IMR-90 (cell line): ENCODE measurements at regions not wholly inside any gene's neighbourhood (a gene's known extent, or its start where the extent isn't known, plus 50 kb on each side); places are given as distances from the start of the nearest gene placed in this dataset.

Source experiments
- ATAC-seq: fragments of 200-7000 bp; cut with Tn5 transposase; 2 replicates; pipeline ENCODE4 v1.9.1; 2020; ENCODE audit warnings: low read depth, mild to moderate bottlenecking, moderate library complexity
- BruUV-seq: library from RNA; stranded (reverse); fragments of 400-500 nt; replicated peaks from 2 replicates; lab custom pipeline; 2021; lab: Mats Ljungman, UMichigan
- CTCF ChIA-PET: fragments of 300-600 bp; formaldehyde crosslinking; extraction: SDS; loops from one replicate; lab custom pipeline; 2021; ENCODE audit warnings: antibody characterized with exemption; lab: Yijun Ruan, JAX
- POLR2A ChIA-PET: fragments of 300-600 bp; sonication (Branson Sonifier 250); formaldehyde crosslinking; loops from one replicate; lab custom pipeline; 2022; ENCODE audit warnings: antibody characterized with exemption; ENCODE audit not compliant: unreplicated experiment; lab: Charles Lee
- DNase-seq: peaks from one replicate; pipeline ENCODE4 v3.0.0; 2013
- H2AFZ ChIP-seq: replicated peaks from 2 replicates; pipeline ENCODE3; 2013; ENCODE audit warnings: low read length, mild to moderate bottlenecking; ENCODE audit not compliant: poor library complexity
- H2AK5ac ChIP-seq: 2 replicates; pipeline ENCODE4 v1.6.1; 2013; ENCODE audit warnings: low read depth, low read length, inconsistent platforms
- H2AK9ac ChIP-seq: replicated peaks from 2 replicates; pipeline ENCODE3; 2013; ENCODE audit warnings: mild to moderate bottlenecking, low read depth, low read length, moderate library complexity; ENCODE audit not compliant: poor library complexity
- H2BK120ac ChIP-seq: 2 replicates; pipeline ENCODE4 v1.6.1; 2013; ENCODE audit warnings: low read depth, low read length, inconsistent platforms
- H2BK15ac ChIP-seq: 3 replicates; pipeline ENCODE4 v1.6.1; 2013; ENCODE audit warnings: low read depth, low read length, inconsistent platforms
- H2BK20ac ChIP-seq: 2 replicates; pipeline ENCODE4 v1.6.1; 2013; ENCODE audit warnings: low read depth, mild to moderate bottlenecking, inconsistent platforms, low read length, moderate library complexity
- H2BK5ac ChIP-seq: 2 replicates; pipeline ENCODE4 v1.6.1; 2013; ENCODE audit warnings: mild to moderate bottlenecking, low read depth, low read length, inconsistent platforms; ENCODE audit not compliant: poor library complexity, severe bottlenecking
- H3K14ac ChIP-seq: replicated peaks from 2 replicates; pipeline ENCODE4 v1.6.1; 2013; ENCODE audit warnings: low read depth, low read length, inconsistent platforms
- H3K18ac ChIP-seq: 2 replicates; pipeline ENCODE4 v1.6.1; 2013; ENCODE audit warnings: low read depth, low read length, control low read depth
- H3K23ac ChIP-seq: 2 replicates; pipeline ENCODE4 v1.6.1; 2013; ENCODE audit warnings: low read depth, low read length, inconsistent platforms
- H3K27ac ChIP-seq: 2 replicates; pipeline ENCODE4 v1.5.1; 2013; ENCODE audit warnings: mild to moderate bottlenecking, control low read depth, low read length; ENCODE audit not compliant: insufficient read depth
- H3K27me3 ChIP-seq: 2 replicates; pipeline ENCODE4 v1.6.1; 2013; ENCODE audit warnings: low read length; ENCODE audit not compliant: control insufficient read depth, insufficient read depth
- H3K36me3 ChIP-seq: 2 replicates; pipeline ENCODE4 v1.6.1; 2013; ENCODE audit warnings: low read length, mixed read lengths; ENCODE audit not compliant: control insufficient read depth, insufficient read depth
- H3K4ac ChIP-seq: 2 replicates; pipeline ENCODE4 v1.6.1; 2013; ENCODE audit warnings: low read depth, low read length, inconsistent platforms
- H3K4me1 ChIP-seq: 2 replicates; pipeline ENCODE4 v1.6.1; 2013; ENCODE audit warnings: low read length, mixed read lengths; ENCODE audit not compliant: control insufficient read depth, insufficient read depth
- H3K4me2 ChIP-seq: 2 replicates; pipeline ENCODE4 v1.6.1; 2013; ENCODE audit warnings: low read depth, mild to moderate bottlenecking, control low read depth, low read length, moderate library complexity
- H3K4me3 ChIP-seq: 2 replicates; pipeline ENCODE4 v1.5.1; 2013; ENCODE audit warnings: low read depth, mild to moderate bottlenecking, control low read depth, low read length, moderate library complexity; ENCODE audit not compliant: insufficient read depth
- H3K56ac ChIP-seq: 2 replicates; pipeline ENCODE4 v1.6.1; 2013; ENCODE audit warnings: low read length, inconsistent platforms; ENCODE audit not compliant: insufficient read depth; ENCODE audit errors: extremely low read depth
- H3K79me1 ChIP-seq, 2 experiments: 2 replicates each; pipeline ENCODE4 v1.6.1; 2013; ENCODE audit warnings: low read length in 2 of 2, inconsistent platforms in 1 of 2, low read depth in 1 of 2
- H3K9ac ChIP-seq: 2 replicates; pipeline ENCODE4 v1.6.1; 2013; ENCODE audit warnings: low read depth, low read length, control low read depth
- H3K9me1 ChIP-seq: 2 replicates; pipeline ENCODE4 v1.6.1; 2013; ENCODE audit warnings: low read length, inconsistent platforms; ENCODE audit not compliant: insufficient read depth
- H3K9me3 ChIP-seq: 2 replicates; pipeline ENCODE4 v1.6.1; 2013; ENCODE audit warnings: low read length; ENCODE audit not compliant: control insufficient read depth, insufficient read depth
- H4K20me1 ChIP-seq: 2 replicates; pipeline ENCODE4 v1.6.1; 2013; ENCODE audit warnings: low read length, inconsistent platforms; ENCODE audit not compliant: insufficient read depth
- H4K5ac ChIP-seq: 2 replicates; pipeline ENCODE4 v1.6.1; 2013; ENCODE audit warnings: mild to moderate bottlenecking, low read depth, low read length, control low read depth
- H4K8ac ChIP-seq, 2 experiments: 2 replicates each; pipeline ENCODE4 v1.6.1; 2013; ENCODE audit warnings: low read depth in 2 of 2, low read length in 2 of 2, control low read depth in 1 of 2, inconsistent platforms in 1 of 2
- H4K91ac ChIP-seq: 2 replicates; pipeline ENCODE4 v1.6.1; 2013; ENCODE audit warnings: low read depth, low read length, inconsistent platforms; ENCODE audit not compliant: insufficient read depth
- BHLHE40 ChIP-seq: fragments of 150-350 bp; IDR thresholded peaks from 2 replicates; pipeline ENCODE4 v1.6.1; 2016; ENCODE audit warnings: mild to moderate bottlenecking, low read depth, low read length
- CEBPB ChIP-seq: IDR thresholded peaks from 2 replicates; pipeline ENCODE4 v1.6.1; 2012; ENCODE audit warnings: low read depth, low read length, improper control_type of control experiment
- CHD1 ChIP-seq: IDR thresholded peaks from 2 replicates; pipeline ENCODE4 v1.6.1; 2012; ENCODE audit warnings: low read depth, low read length, improper control_type of control experiment
- FOS ChIP-seq: fragments of 150-350 bp; IDR thresholded peaks from 2 replicates; pipeline ENCODE4 v1.6.1; 2016; ENCODE audit warnings: low read depth, low read length
- MAFK ChIP-seq: IDR thresholded peaks from 2 replicates; pipeline ENCODE4 v1.6.1; 2012; ENCODE audit warnings: low read depth, low read length, improper control_type of control experiment
- MAZ ChIP-seq: IDR thresholded peaks from 2 replicates; pipeline ENCODE4 v1.6.1; 2012; ENCODE audit warnings: low read depth, mild to moderate bottlenecking, low read length, improper control_type of control experiment, moderate library complexity, borderline replicate concordance
- MXI1 ChIP-seq: IDR thresholded peaks from 2 replicates; pipeline ENCODE4 v1.6.1; 2012; ENCODE audit warnings: low read depth, mild to moderate bottlenecking, low read length, moderate library complexity, borderline replicate concordance
- NFE2L2 ChIP-seq: fragments of 150-350 bp; IDR thresholded peaks from 2 replicates; pipeline ENCODE4 v1.6.1; 2016; ENCODE audit warnings: low read depth, mild to moderate bottlenecking, low read length
- POLR2A ChIP-seq: IDR thresholded peaks from 2 replicates; pipeline ENCODE4 v1.6.1; 2012; ENCODE audit warnings: mild to moderate bottlenecking, low read depth, low read length
- RAD21 ChIP-seq: IDR thresholded peaks from 2 replicates; pipeline ENCODE4 v1.6.1; 2012; ENCODE audit warnings: low read length, improper control_type of control experiment
- RCOR1 ChIP-seq: IDR thresholded peaks from 2 replicates; pipeline ENCODE4 v1.6.1; 2012; ENCODE audit warnings: mild to moderate bottlenecking, low read length, improper control_type of control experiment; ENCODE audit not compliant: insufficient replicate concordance
- RFX5 ChIP-seq: IDR thresholded peaks from 2 replicates; pipeline ENCODE4 v1.8.0; 2012; ENCODE audit warnings: low read depth, mild to moderate bottlenecking, low read length, moderate library complexity
- SMC3 ChIP-seq: fragments of 150-350 bp; IDR thresholded peaks from 2 replicates; pipeline ENCODE4 v1.6.1; 2016; ENCODE audit warnings: low read depth, mild to moderate bottlenecking, antibody characterized with exemption, low read length, moderate library complexity
- WGBS, 2 experiments: methylation state at CpG; one replicate each; pipeline versions ENCODE4 v1.1.5 to v1.1.7; 2013; ENCODE audit warnings: missing lambda C conversion rate in 2 of 2; ENCODE audit not compliant: insufficient read length in 1 of 2; ENCODE audit errors: extremely low coverage in 2 of 2; 5-methylcytosine and 5-hydroxymethylcytosine counted together
- dilution Hi-C: fragments of 300-500 bp; cut with HindIII; formaldehyde crosslinking; loops from one replicate; pipeline ENCODE4 v1.14.3; 2018; ENCODE audit warnings: low sequenced_read_pairs; ENCODE audit not compliant: unreplicated experiment
- in situ Hi-C: fragments of 300-500 bp; cut with MboI; formaldehyde crosslinking; loops from 3 replicates; pipeline ENCODE4 v1.14.3; 2019; ENCODE audit warnings: low sequenced_read_pairs, inconsistent platforms, mixed read lengths
- intact Hi-C: fragments of 100-400 bp; cut with micrococcal nuclease; formaldehyde crosslinking; loops from 2 replicates; pipeline ENCODE4 v1.10.0; 2022
- TF ChIP-seq, protein P1 (sequence below): fragments of 150-350 bp; IDR thresholded peaks from 2 replicates; pipeline ENCODE4 v1.6.1; 2016; ENCODE audit warnings: low read depth, mild to moderate bottlenecking, low read length, moderate library complexity, borderline replicate concordance
- TF ChIP-seq, protein P2 (sequence below): fragments of 150-350 bp; IDR thresholded peaks from 2 replicates; pipeline ENCODE4 v1.6.1; 2017; ENCODE audit warnings: mild to moderate bottlenecking, antibody characterized with exemption, low read length, low read depth
- TF ChIP-seq, protein P3 (sequence below): conservative IDR thresholded peaks from 2 replicates; pipeline ENCODE4 v1.5.1; 2012; ENCODE audit warnings: mild to moderate bottlenecking, low read depth, low read length, improper control_type of control experiment

DNA sequence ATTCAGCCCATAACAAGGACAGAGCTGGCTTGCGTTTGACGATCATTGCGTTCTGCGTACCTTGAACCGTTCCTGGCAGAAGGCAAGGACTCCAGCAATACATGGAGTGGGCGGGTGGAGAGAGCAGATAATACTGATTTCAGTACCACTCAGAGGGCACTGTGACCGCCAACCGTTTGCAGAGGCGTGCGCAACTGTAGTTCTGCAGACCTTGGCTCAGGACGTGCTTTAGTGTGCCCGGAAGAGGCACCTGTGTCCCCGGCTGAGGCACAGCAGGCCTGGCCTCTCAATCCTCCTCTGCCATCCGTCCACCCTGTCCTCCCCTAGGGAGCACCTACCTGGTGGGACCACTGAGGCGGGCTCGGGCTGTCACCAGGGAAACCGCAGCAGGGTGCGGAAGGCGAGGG is 117.6 kb upstream of the USP29 start:
- no peak for DNase-seq
- Histone ChIP-seq H3K4me2 (no peak overlapping the region), H2BK20ac (no peak overlapping the region), H3K9me3 (peaks cover 41% of the 10 kb centered on the region), H3K27ac (no peak overlapping the region), H2BK120ac (no peak overlapping the region), H3K14ac (no peak overlapping the region), H3K9me1 (no peaks in the 10 kb centered on the region), H3K4ac (no peak overlapping the region), H4K20me1 (no peaks in the 10 kb centered on the region), H3K56ac (no peak overlapping the region), H4K5ac (no peak overlapping the region), H3K9ac (no peak overlapping the region), H2AK5ac (no peak overlapping the region), H4K8ac (no peak overlapping the region), H2BK5ac (no peak overlapping the region), H3K36me3 (no peaks in the 10 kb centered on the region), H3K18ac (no peak overlapping the region), H2AK9ac (no peak overlapping the region), H2BK15ac (no peak overlapping the region), H2AFZ (peak overlapping the region; percentile 23), H3K4me3 (no peak overlapping the region), H3K4me1 (no peaks in the 10 kb centered on the region), H3K23ac (no peak overlapping the region), H4K91ac (no peak overlapping the region), H3K79me1 (no peaks in the 10 kb centered on the region), H3K27me3 (no peaks in the 10 kb centered on the region)
- CTCF ChIA-PET = no interaction called here
- in situ Hi-C loops = no loop called here
- 74% methylated on average over 7 of the region's 19 CpGs; no CpG with 5 or more reads in 1 of the 2 experiments for WGBS, 2 experiments
- TF ChIP-seq, protein P1, sequence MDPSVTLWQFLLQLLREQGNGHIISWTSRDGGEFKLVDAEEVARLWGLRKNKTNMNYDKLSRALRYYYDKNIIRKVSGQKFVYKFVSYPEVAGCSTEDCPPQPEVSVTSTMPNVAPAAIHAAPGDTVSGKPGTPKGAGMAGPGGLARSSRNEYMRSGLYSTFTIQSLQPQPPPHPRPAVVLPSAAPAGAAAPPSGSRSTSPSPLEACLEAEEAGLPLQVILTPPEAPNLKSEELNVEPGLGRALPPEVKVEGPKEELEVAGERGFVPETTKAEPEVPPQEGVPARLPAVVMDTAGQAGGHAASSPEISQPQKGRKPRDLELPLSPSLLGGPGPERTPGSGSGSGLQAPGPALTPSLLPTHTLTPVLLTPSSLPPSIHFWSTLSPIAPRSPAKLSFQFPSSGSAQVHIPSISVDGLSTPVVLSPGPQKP = no peak
- TF ChIP-seq RFX5 (no peak), BHLHE40 (no peak), MAZ (no peak), RCOR1 (no peak), NFE2L2 (no peak), POLR2A (no peak), CHD1 (no peak), SMC3 (no peak), CEBPB (no peak), MXI1 (no peak), FOS (no peak), RAD21 (no peak), MAFK (no peak)
- TF ChIP-seq, protein P2, sequence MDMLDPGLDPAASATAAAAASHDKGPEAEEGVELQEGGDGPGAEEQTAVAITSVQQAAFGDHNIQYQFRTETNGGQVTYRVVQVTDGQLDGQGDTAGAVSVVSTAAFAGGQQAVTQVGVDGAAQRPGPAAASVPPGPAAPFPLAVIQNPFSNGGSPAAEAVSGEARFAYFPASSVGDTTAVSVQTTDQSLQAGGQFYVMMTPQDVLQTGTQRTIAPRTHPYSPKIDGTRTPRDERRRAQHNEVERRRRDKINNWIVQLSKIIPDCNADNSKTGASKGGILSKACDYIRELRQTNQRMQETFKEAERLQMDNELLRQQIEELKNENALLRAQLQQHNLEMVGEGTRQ = no peak
- TF ChIP-seq, protein P3, sequence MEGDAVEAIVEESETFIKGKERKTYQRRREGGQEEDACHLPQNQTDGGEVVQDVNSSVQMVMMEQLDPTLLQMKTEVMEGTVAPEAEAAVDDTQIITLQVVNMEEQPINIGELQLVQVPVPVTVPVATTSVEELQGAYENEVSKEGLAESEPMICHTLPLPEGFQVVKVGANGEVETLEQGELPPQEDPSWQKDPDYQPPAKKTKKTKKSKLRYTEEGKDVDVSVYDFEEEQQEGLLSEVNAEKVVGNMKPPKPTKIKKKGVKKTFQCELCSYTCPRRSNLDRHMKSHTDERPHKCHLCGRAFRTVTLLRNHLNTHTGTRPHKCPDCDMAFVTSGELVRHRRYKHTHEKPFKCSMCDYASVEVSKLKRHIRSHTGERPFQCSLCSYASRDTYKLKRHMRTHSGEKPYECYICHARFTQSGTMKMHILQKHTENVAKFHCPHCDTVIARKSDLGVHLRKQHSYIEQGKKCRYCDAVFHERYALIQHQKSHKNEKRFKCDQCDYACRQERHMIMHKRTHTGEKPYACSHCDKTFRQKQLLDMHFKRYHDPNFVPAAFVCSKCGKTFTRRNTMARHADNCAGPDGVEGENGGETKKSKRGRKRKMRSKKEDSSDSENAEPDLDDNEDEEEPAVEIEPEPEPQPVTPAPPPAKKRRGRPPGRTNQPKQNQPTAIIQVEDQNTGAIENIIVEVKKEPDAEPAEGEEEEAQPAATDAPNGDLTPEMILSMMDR = no peak
- ATAC-seq = no peak
- no TSS peak for BruUV-seq
- dilution Hi-C loops = no loop called here
- intact Hi-C loops = no loop called here
- POLR2A ChIA-PET = no interaction called here
